H4 (cell line): ENCODE measurements at regions not wholly inside any gene's neighbourhood (a gene's known extent, or its start where the extent isn't known, plus 50 kb on each side); places are given as distances from the start of the nearest gene placed in this dataset.
A peak's percentile ranks its signal among the peaks of the same experiment; 100 is the strongest.

Experiments used
- DNase-seq: peaks from one replicate; pipeline ENCODE4 v3.0.0-alpha.2; 2015; ENCODE audit warnings: low spot score

- no peak for DNase-seq
Observed at GRCh38 chr22:27656970-27657369, 144.6 kb downstream of the MN1 start.

- no peak for DNase-seq
Observed at GRCh38 chr22:27660306-27660705, 141.2 kb downstream of the MN1 start.

GRCh38 chr22:27662359-27663301, 138.9 kb downstream of the MN1 start:
- no peak for DNase-seq

- DNase-seq = no peak
Observed at GRCh38 chr22:27663812-27664211, 137.7 kb downstream of the MN1 start.

GRCh38 chr22:27666272-27666997, 135.1 kb downstream of the MN1 start:
- no peak for DNase-seq

- no peak for DNase-seq
Observed at GRCh38 chr22:27667121-27667843, 134.3 kb downstream of the MN1 start.

DNA sequence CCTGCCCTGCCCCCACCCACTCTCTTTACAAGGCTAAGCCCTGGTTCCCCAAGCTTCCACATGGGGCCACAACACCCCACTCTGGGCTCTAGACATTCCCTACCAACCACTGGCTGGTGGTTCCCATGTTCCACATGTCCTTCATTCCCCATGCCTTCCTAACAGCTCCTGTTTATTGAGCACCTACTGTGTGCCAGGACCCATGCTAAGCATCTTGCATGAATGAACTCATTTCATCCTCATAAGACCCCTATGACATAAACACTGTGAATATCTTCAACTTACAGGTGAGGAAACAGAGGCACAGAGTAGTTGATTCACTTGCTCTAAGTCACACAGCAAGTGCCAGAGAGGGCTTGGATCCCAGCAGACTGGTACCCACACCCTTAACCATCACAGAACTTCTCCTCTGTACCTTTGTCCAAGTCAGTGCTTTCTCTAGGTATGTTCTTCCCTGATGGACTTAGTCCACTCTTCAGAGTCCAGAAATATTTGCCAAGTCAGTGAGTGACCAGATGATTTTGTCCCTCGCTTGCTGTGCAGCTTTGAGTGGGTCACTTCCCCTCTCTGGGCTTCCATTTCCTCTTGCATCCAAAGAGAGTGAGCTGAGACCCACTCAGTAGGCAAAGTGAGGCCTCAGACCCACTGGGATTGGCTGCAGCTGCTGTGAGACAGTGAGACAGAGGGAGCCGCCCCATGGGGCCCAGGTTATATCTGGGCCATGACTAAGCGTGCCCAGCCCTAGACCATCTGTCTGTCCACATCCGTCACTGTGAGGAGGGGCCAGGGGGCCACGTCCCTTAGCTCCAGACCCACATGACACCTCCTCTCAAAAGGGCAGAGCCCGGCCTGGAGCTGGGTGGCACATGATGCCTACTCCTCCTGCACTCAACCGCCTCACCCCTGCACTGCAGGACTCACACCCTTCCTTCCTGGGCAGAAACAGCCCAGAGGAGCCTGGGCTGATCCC, 132.4 kb downstream of the MN1 start:
- DNase-seq = peak; percentile 95

- DNase-seq = peak; percentile 9
Observed at GRCh38 chr22:27669798-27670599, 131.6 kb downstream of the MN1 start.

- DNase-seq = peak; percentile 56
Observed at GRCh38 chr22:27670701-27671412, 130.7 kb downstream of the MN1 start.

GRCh38 chr22:27671413-27671935, 130.1 kb downstream of the MN1 start:
- no peak for DNase-seq

DNA sequence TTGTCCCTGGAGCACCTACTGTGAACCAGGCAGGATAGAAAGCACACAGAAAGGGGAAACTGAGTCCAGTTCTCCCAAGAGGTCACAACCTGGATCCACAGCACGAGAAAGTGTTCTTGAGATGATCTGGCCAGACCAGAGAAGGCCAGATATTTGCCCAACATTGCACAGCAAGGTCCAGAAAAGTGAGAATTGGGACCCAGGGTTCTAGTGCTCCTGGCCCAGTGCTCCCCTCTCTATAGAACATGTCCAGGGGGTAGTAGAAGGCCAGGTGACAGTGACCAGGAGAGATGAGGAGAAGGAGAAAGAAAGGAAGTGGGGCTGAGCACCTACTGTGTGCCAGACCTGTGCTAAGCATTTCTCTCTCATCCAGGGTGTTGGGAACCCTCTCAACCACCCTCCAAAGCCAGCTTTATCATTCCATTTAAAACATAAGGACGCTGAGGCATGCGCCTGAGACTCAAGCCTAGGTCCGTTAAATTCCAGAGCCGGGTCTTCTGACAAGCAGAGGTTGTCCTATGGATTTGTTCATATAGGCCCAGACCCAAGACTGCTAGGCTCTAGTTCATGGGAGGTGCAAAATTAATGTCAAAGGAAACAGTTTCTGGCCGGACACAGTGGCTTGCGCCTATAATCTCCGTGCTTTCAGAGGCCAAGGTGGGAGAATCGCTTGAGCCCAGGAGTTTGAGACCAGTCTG, 128.7 kb downstream of the MN1 start:
- no peak for DNase-seq

- DNase-seq = no peak
Observed at GRCh38 chr22:27673839-27674238, 127.7 kb downstream of the MN1 start.

GRCh38 chr22:27674261-27674923, 127.2 kb downstream of the MN1 start:
- DNase-seq = no peak

GRCh38 chr22:27676545-27677213, 124.9 kb downstream of the MN1 start:
- no peak for DNase-seq

- no peak for DNase-seq
Observed at GRCh38 chr22:27677905-27678458, 123.6 kb downstream of the MN1 start.

GRCh38 chr22:27679176-27679575, 122.4 kb downstream of the MN1 start:
- no peak for DNase-seq
